Ureter (tissue), 1 donor: ENCODE measurements at regions not wholly inside any gene's neighbourhood (a gene's known extent, or its start where the extent isn't known, plus 50 kb on each side); places are given as distances from the start of the nearest gene placed in this dataset.

ENCODE experiments used
- DNase-seq: peaks from one replicate; pipeline ENCODE4 v3.0.0-alpha.2; 2020; ENCODE audit warnings: low spot score
- donor health status: DM: yes; HTN: yes; CAD: no.

- DNase-seq: no peak
Measured at GRCh38 chr3:117709108-117709507, 999.5 kb downstream of the TUSC7 start.

- DNase-seq: no peak
Measured at GRCh38 chr3:117710501-117710900, 1000.9 kb downstream of the TUSC7 start.

- no peak for DNase-seq
Measured at GRCh38 chr3:117719316-117719926, 1009.8 kb downstream of the TUSC7 start.

- no peak for DNase-seq
Measured at GRCh38 chr3:117721866-117722265, 1012.3 kb downstream of the TUSC7 start.

GRCh38 chr3:117722856-117723255 lies 1013.3 kb downstream of the TUSC7 start:
- DNase-seq: no peak

- DNase-seq: no peak
Measured at GRCh38 chr3:117723825-117724224, 1014.2 kb downstream of the TUSC7 start.

GRCh38 chr3:117725314-117725713 lies 1015.7 kb downstream of the TUSC7 start:
- no peak for DNase-seq

- DNase-seq: no peak
Measured at GRCh38 chr3:117726776-117727175, 1017.2 kb downstream of the TUSC7 start.

- no peak for DNase-seq
Measured at GRCh38 chr3:117728226-117728625, 1018.6 kb downstream of the TUSC7 start.

GRCh38 chr3:117734496-117734895 lies 1024.9 kb downstream of the TUSC7 start:
- DNase-seq: no peak

GRCh38 chr3:117735481-117736101 lies 1026.0 kb downstream of the TUSC7 start:
- DNase-seq: no peak

GRCh38 chr3:117736846-117737245 lies 1027.3 kb downstream of the TUSC7 start:
- no peak for DNase-seq

- DNase-seq: no peak
Measured at GRCh38 chr3:117743993-117744392, 1034.4 kb downstream of the TUSC7 start.

GRCh38 chr3:117744935-117745334 lies 1035.4 kb downstream of the TUSC7 start:
- DNase-seq: no peak

- no peak for DNase-seq
Measured at GRCh38 chr3:117745516-117745915, 1035.9 kb downstream of the TUSC7 start.

GRCh38 chr3:117746066-117746465 lies 1036.5 kb downstream of the TUSC7 start:
- no peak for DNase-seq

- no peak for DNase-seq
Measured at GRCh38 chr3:117748131-117748530, 1038.6 kb downstream of the TUSC7 start.

GRCh38 chr3:117750674-117751269 lies 1041.2 kb downstream of the TUSC7 start:
- no peak for DNase-seq

GRCh38 chr3:117751651-117752050 lies 1042.1 kb downstream of the TUSC7 start:
- no peak for DNase-seq

GRCh38 chr3:117752984-117753717 lies 1043.6 kb downstream of the TUSC7 start:
- no peak for DNase-seq

- DNase-seq: no peak
Measured at GRCh38 chr3:117754058-117754457, 1044.5 kb downstream of the TUSC7 start.

- no peak for DNase-seq
Measured at GRCh38 chr3:117754841-117755240, 1045.3 kb downstream of the TUSC7 start.

GRCh38 chr3:117756563-117756962 lies 1047.0 kb downstream of the TUSC7 start:
- DNase-seq: no peak
